GM12878 (cell line): ENCODE measurements at regions not wholly inside any gene's neighbourhood (a gene's known extent, or its start where the extent isn't known, plus 50 kb on each side); places are given as distances from the start of the nearest gene placed in this dataset.

Experiments used
- CHD1 ChIP-seq: IDR thresholded peaks from 2 replicates; pipeline ENCODE4 v1.6.1; 2012; ENCODE audit warnings: low read depth, low read length, improper control_type of control experiment
- CTCF ChIP-seq, 3 experiments: IDR thresholded peaks in 2 of 3; conservative IDR thresholded peaks in 1 of 3; 2 replicates each; pipeline ENCODE4 v1.5.1; 2011; ENCODE audit warnings: low read depth in 3 of 3, low read length in 3 of 3, mild to moderate bottlenecking in 3 of 3, control low read depth in 2 of 3, moderate library complexity in 2 of 3, inconsistent platforms in 1 of 3, mixed read lengths in 1 of 3; ENCODE audit not compliant: control insufficient read depth in 2 of 3, insufficient read depth in 1 of 3; ENCODE audit errors: extremely low read depth in 1 of 3
- E4F1 ChIP-seq: fragments of 450-650 bp; IDR thresholded peaks from 2 replicates; pipeline ENCODE4 v1.6.1; 2018; ENCODE audit warnings: borderline replicate concordance, mild to moderate bottlenecking; ENCODE audit not compliant: partially characterized antibody
- POLR2AphosphoS5 ChIP-seq: IDR thresholded peaks from 2 replicates; pipeline ENCODE4 v1.6.1; 2011; ENCODE audit warnings: mild to moderate bottlenecking, low read length, inconsistent platforms
- USF2 ChIP-seq: IDR thresholded peaks from 2 replicates; pipeline ENCODE4 v1.6.1; 2011; ENCODE audit warnings: low read depth, low read length, improper control_type of control experiment, borderline replicate concordance

- TF ChIP-seq USF2 = no peak
- TF ChIP-seq POLR2AphosphoS5 = no peak
- TF ChIP-seq CTCF (IDR thresholded peaks at IDR 0.05 in 2 of 3, conservative IDR thresholded peaks at IDR 0.05 in 1 of 3; ENCODE audit: control insufficient read depth in 2 of 3, extremely low read depth in 1 of 3, insufficient read depth in 1 of 3, low read depth in 3 of 3, low read length in 3 of 3) = no peak
- no peak for TF ChIP-seq CHD1
- TF ChIP-seq E4F1 = no peak
Observed at GRCh38 chr12:20317554-20317953, 50.8 kb upstream of the PDE3A start.
